Breast epithelium (tissue), 3 donors: ENCODE measurements at regions not wholly inside any gene's neighbourhood (a gene's known extent, or its start where the extent isn't known, plus 50 kb on each side); places are given as distances from the start of the nearest gene placed in this dataset.

Experiments used
- CTCF ChIP-seq, 3 donors: fragments of 450-650 bp; IDR thresholded peaks; one replicate each; pipeline ENCODE4 v1.5.1; 2016 to 2017; ENCODE audit warnings: antibody characterized with exemption in 3 of 3, mild to moderate bottlenecking in 3 of 3, moderate library complexity in 3 of 3
- POLR2AphosphoS5 ChIP-seq, 3 donors: sonication (generic); formaldehyde crosslinking; IDR thresholded peaks; one replicate each; pipeline ENCODE4 v1.6.1; 2017; ENCODE audit warnings: antibody characterized with exemption in 3 of 3

GRCh38 chr5:125404056-125404455, 657.6 kb upstream of the ZNF608 start:
- TF ChIP-seq CTCF (IDR thresholded peaks at IDR 0.05) = no peak
- no peak for TF ChIP-seq POLR2AphosphoS5 (IDR thresholded peaks at IDR 0.05)
